Tibial artery (tissue), 4 donors: ENCODE measurements at regions not wholly inside any gene's neighbourhood (a gene's known extent, or its start where the extent isn't known, plus 50 kb on each side); places are given as distances from the start of the nearest gene placed in this dataset.

Source experiments
- DNase-seq, 2 donors: peaks; one replicate each; pipeline ENCODE4 v3.0.0-alpha.2; 2019
- H3K27ac ChIP-seq, 2 donors: fragments of 200-600 bp; sonication (generic) in 1 of 2; 1 replicate in 1 of 2; 2 replicates in 1 of 2; pipeline ENCODE4 v1.5.1; 2018 to 2019; ENCODE audit warnings: mild to moderate bottlenecking in 1 of 2
- H3K27me3 ChIP-seq, 2 donors: fragments of 200-600 bp; sonication (generic) in 1 of 2; one replicate each; pipeline versions ENCODE4 v1.5.1 to v1.6.0; 2016 to 2019
- H3K36me3 ChIP-seq, 3 donors: fragments of 200-600 bp; sonication (generic) in 2 of 3; one replicate each; pipeline ENCODE4 v1.5.1; 2016 to 2019; ENCODE audit warnings: mild to moderate bottlenecking in 2 of 3
- H3K4me1 ChIP-seq, 4 donors: fragments of 200-600 bp; sonication (generic) in 2 of 4; 1 replicate in 3 of 4; 2 replicates in 1 of 4; pipeline ENCODE4 v1.5.1; 2016 to 2019
- H3K4me3 ChIP-seq, 2 donors: fragments of 200-600 bp; sonication (generic) in 1 of 2; 1 replicate in 1 of 2; 2 replicates in 1 of 2; pipeline ENCODE4 v1.5.1; 2018 to 2019; ENCODE audit warnings: mild to moderate bottlenecking in 2 of 2
- H3K9me3 ChIP-seq, 3 donors: fragments of 200-600 bp; sonication (generic) in 1 of 3; one replicate each; pipeline ENCODE4 v1.5.1; 2016 to 2019
- intact Hi-C: fragments of 100-400 bp; cut with DNase I; formaldehyde crosslinking; loops from one replicate; pipeline ENCODE4 v1.15.0; 2023; ENCODE audit warnings: low total_unique reads
- TF ChIP-seq, protein P1 (sequence below), 2 experiments: fragments of 200-600 bp in 1 of 2; fragments of 450-650 bp in 1 of 2; IDR thresholded peaks; one replicate each; pipeline ENCODE4 v1.5.1; 2017 to 2019; ENCODE audit warnings: antibody characterized with exemption in 2 of 2, mild to moderate bottlenecking in 1 of 2, moderate library complexity in 1 of 2

DNA sequence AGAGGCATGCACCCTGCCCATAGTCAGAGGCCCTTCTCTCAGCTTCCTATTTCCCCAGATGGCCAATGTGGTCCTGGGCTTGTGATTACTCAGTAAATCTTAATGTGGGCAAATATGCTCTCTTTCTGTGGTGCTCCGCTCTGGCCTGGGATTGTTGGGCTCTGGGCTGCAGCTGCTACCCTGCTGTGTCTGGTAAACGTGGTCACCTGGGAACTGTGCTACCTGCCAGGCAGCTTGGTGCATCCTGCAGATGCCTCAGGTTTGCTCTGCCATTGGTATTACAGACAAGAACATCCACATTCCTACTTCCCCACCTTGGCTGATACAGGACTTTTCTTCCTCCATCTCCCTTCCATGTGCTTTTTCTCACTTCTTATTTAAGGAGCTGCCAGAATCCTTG lies 611.5 kb upstream of the IMPG1 start:
- no peak for DNase-seq
- TF ChIP-seq, protein P1, sequence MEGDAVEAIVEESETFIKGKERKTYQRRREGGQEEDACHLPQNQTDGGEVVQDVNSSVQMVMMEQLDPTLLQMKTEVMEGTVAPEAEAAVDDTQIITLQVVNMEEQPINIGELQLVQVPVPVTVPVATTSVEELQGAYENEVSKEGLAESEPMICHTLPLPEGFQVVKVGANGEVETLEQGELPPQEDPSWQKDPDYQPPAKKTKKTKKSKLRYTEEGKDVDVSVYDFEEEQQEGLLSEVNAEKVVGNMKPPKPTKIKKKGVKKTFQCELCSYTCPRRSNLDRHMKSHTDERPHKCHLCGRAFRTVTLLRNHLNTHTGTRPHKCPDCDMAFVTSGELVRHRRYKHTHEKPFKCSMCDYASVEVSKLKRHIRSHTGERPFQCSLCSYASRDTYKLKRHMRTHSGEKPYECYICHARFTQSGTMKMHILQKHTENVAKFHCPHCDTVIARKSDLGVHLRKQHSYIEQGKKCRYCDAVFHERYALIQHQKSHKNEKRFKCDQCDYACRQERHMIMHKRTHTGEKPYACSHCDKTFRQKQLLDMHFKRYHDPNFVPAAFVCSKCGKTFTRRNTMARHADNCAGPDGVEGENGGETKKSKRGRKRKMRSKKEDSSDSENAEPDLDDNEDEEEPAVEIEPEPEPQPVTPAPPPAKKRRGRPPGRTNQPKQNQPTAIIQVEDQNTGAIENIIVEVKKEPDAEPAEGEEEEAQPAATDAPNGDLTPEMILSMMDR (IDR thresholded peaks at IDR 0.05): no peak
- intact Hi-C loops: loop anchor here (5.0 kb wide), 1 partner anchor 773 kb away; no protein-coding TSS in a partner anchor

DNA sequence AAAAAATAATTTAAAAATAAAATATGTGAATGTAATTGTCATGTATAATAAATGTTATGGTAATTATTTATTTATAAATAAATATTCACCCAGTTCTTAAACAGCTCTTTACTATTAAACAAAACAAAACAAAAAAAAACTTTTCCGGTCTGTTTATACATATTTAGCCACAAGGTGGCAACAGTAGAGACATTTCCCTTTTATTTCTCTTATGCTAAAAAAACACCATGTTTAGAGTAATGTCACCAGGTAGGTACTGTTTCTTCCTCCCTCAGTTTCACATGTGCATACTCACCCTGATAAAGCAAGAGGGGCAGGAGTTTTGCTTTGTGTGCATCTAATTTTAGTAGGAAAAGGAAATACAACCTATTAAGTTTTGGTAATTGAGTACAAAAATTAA lies 610.4 kb upstream of the IMPG1 start:
- Histone ChIP-seq H3K9me3 (no peaks in the 10 kb centered on the region), H3K36me3 (no peaks in the 10 kb centered on the region), H3K4me1 (peaks cover 0 to 6% (median under 1%) of the 10 kb centered on the region in 4 donors), H3K27ac (no peak overlapping the region), H3K27me3 (no peaks in the 10 kb centered on the region), H3K4me3 (no peak overlapping the region)
- TF ChIP-seq, protein P1 (IDR thresholded peaks at IDR 0.05): peak; percentile 34 to 37
- no peak for DNase-seq
- intact Hi-C loops: loop anchor here (5.0 kb wide), 1 partner anchor 774 kb away; no protein-coding TSS in a partner anchor

More for the DNA sequence above, 611.5 kb upstream of the IMPG1 start:
- no peak overlapping the region for H3K4me3 ChIP-seq
- no peak overlapping the region for H3K27ac ChIP-seq
- peaks cover 0 to 6% (median under 1%) of the 10 kb centered on the region in 4 donors for H3K4me1 ChIP-seq
- H3K27me3 ChIP-seq: no peaks in the 10 kb centered on the region
- no peaks in the 10 kb centered on the region for H3K9me3 ChIP-seq
- H3K36me3 ChIP-seq: no peaks in the 10 kb centered on the region

DNA sequence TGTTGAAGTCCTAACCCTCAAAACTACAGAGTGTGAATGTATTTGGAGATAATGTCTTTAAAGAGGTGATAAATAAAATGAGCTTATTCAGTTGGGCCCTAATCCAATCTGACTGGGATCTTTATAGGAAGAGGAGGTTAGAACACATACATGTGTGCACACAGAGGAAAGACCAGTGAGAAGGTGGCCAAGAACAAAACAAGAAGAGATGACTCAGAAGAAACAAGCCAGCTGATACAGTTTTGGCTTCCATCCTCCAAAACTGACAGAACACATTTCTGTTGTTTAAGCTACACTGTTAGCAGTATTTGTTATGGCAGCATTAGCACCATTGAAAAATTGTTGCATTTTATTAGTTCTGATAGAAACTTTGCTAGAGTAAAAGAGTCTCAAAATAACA lies 609.3 kb upstream of the IMPG1 start:
- DNase-seq: no peak
- Histone ChIP-seq H3K36me3 (no peaks in the 10 kb centered on the region), H3K27me3 (no peaks in the 10 kb centered on the region), H3K4me3 (no peak overlapping the region), H3K4me1 (peaks cover 0 to 6% (median under 1%) of the 10 kb centered on the region in 4 donors), H3K27ac (no peak overlapping the region), H3K9me3 (no peaks in the 10 kb centered on the region)
- TF ChIP-seq, protein P1 (IDR thresholded peaks at IDR 0.05): no peak
- intact Hi-C loops: loop anchor here (5.0 kb wide), 1 partner anchor 776 kb away; no protein-coding TSS in a partner anchor

DNA sequence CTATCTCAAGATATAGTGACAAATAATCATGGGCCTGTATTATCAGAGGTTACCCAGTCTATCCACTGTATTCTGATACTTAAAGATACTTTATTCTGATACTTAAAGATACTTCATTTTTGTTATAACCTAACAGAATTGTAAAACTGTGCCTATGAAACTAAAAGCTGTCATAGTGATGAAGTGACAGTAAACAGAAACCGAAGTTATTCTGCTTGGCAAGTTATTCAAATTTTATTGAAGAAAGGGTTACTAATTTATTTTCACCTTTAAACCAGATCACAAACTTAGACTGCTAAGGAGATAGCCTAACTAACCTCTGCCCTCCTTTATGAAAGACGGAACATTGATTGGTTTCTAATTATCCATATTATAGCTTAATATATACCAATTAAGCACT lies 604.6 kb upstream of the IMPG1 start:
- Histone ChIP-seq H3K4me1 (peaks cover 0 to 1% (median under 1%) of the 10 kb centered on the region in 4 donors), H3K27ac (no peak overlapping the region), H3K27me3 (no peaks in the 10 kb centered on the region), H3K36me3 (no peaks in the 10 kb centered on the region), H3K4me3 (no peak overlapping the region), H3K9me3 (no peaks in the 10 kb centered on the region)
- no peak for DNase-seq
- TF ChIP-seq, protein P1 (IDR thresholded peaks at IDR 0.05): no peak
- intact Hi-C loops: no loop called here

DNA sequence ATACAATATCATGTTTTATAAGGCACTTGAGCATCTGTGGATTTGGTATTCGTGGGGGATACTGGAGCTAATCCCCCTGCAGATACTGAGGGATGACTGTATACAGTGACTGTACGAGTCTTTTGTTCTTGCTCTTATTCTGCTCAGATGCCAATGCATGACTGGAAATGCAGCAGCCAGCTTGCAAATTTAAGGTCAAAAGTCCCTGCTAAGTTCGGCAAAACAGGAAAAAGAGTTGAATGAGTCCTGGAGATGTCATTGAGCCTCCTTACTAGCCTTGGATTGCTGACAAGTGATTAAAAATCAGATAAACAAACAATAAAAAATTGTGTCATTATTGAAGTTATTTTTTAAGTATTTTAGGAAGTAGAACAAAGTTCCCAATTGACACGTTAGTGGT lies 599.3 kb upstream of the IMPG1 start:
- TF ChIP-seq, protein P1 (IDR thresholded peaks at IDR 0.05): no peak
- Histone ChIP-seq H3K27me3 (no peaks in the 10 kb centered on the region), H3K27ac (no peak overlapping the region), H3K9me3 (no peaks in the 10 kb centered on the region), H3K4me1 (no peaks in the 10 kb centered on the region), H3K4me3 (no peak overlapping the region), H3K36me3 (no peaks in the 10 kb centered on the region)
- intact Hi-C loops: no loop called here
- no peak for DNase-seq

DNA sequence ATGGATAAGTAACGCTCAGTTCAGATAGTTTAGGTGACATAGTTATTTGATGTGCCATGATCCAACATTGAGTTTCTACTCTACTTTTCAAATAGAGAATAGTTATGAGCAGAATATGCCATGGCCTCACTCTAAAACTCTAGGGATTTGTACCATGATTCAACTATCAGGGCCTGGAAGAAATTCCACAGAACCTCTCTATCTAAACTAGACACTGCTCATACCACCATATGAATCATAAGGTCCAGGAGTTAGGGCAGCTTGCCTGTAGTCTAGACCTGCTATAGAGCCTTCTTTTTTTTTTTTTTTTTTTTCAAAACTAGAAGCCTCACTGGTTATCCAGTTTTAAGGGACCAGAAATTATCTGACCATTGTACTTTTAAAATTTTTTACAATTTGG lies 571.8 kb upstream of the IMPG1 start:
- Histone ChIP-seq H3K4me3 (no peak overlapping the region), H3K9me3 (no peaks in the 10 kb centered on the region), H3K27me3 (no peaks in the 10 kb centered on the region), H3K27ac (no peak overlapping the region), H3K36me3 (no peaks in the 10 kb centered on the region), H3K4me1 (no peaks in the 10 kb centered on the region)
- intact Hi-C loops: no loop called here
- TF ChIP-seq, protein P1 (IDR thresholded peaks at IDR 0.05): no peak
- DNase-seq: no peak
